ENCODE measurements at regions not wholly inside any gene's neighbourhood (a gene's known extent, or its start where the extent isn't known, plus 50 kb on each side); places are given as distances from the start of the nearest gene placed in this dataset.

GRCh38 chr2:240298117-240298790, 137.2 kb upstream of the GPC1 start:
- TF ChIP-seq CTCF (IDR thresholded peaks at IDR 0.05) = no peak
- TF ChIP-seq POLR2A (IDR thresholded peaks at IDR 0.05) = no peak
